ENCODE measurements at regions not wholly inside any gene's neighbourhood (a gene's known extent, or its start where the extent isn't known, plus 50 kb on each side); places are given as distances from the start of the nearest gene placed in this dataset.

DNA sequence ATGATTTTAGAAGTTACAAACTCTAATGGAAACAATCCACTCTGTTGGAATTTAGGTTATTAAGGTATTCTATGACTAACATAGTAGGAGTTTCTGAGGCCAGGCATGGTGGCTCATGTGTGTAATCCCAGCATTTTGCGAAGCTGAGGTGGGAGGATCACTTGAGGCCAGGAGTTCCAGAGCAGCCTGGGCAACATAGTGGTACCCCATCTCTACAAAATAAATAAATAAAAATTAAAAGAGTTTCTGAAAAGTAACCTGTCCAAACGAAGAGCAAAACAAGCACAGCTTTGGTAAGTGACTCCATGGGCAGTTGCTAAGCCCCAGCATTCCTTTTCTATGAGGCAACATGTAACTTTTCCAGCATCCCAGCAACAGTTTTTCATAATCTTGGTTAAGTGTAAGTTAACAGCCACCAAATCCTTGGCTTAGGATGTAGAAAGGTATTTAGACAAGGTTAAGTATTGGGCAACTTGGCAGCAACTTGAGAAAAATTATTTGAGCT lies 86.3 kb downstream of the SOX4 start:
- Mint-ChIP-seq H3K4me3 (no peak overlapping the region), H3K27me3 (no peaks in the 10 kb centered on the region), H3K9me3 (no peaks in the 10 kb centered on the region), H3K27ac (no peak overlapping the region), H3K36me3 (ENCODE audit: insufficient read depth) (no peaks in the 10 kb centered on the region), H3K4me1 (ENCODE audit: low read depth in 2 of 2) (no peaks in the 10 kb centered on the region)
- no peak for ATAC-seq (replicated peaks)
- no peak for DNase-seq

DNA sequence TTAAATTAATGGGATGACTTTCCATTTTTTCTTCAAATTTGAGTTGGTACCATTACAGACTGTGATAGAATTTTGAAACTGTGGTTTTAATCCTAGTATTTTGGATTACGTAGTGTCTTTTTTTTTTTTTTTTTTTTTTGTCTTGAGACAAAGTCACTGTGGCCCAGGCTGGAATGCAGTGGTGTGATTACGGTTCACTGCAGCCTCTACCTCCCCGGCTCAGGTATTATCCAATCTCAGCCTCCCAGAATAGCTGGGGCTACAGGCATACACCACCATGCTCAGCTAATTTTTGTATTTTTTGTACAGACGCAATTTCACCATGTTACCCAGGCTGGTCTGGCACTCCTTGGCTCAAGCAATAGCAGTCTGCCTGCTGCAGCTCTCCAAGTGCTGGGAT lies 87.1 kb downstream of the SOX4 start:
- H3K4me3 Mint-ChIP-seq, result no peak overlapping the region
- H3K27ac Mint-ChIP-seq, result no peak overlapping the region
- no peaks in the 10 kb centered on the region for H3K36me3 Mint-ChIP-seq (ENCODE audit: insufficient read depth)
- H3K27me3 Mint-ChIP-seq, result no peaks in the 10 kb centered on the region
- DNase-seq (no peak), ATAC-seq (replicated peaks) (no peak)
- no peaks in the 10 kb centered on the region for H3K4me1 Mint-ChIP-seq (ENCODE audit: low read depth in 2 of 2)
- H3K9me3 Mint-ChIP-seq, result no peaks in the 10 kb centered on the region

DNA sequence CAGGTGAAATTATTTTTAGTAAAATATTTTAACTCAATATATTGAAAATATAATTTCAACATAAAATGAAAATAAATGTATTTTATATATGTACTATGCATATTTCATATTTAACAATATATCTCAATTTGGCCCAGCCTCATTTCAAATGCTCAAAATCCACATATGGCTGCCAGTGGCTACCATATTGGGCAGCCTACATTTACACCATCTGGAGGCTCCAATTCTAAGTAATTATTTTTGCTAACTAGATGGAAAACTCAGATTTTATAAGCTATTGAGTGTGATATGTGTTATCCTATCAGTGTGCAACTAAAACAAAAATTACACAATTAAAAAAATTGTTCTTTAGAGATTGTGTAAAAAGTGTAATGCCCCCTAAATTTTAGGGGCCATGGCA lies 96.9 kb downstream of the SOX4 start:
- Mint-ChIP-seq H3K9me3 (peaks cover 0 to 3% of the 10 kb centered on the region in 2 donors), H3K27me3 (no peaks in the 10 kb centered on the region), H3K4me3 (no peak overlapping the region), H3K27ac (no peak overlapping the region), H3K4me1 (ENCODE audit: low read depth in 2 of 2) (no peaks in the 10 kb centered on the region), H3K36me3 (ENCODE audit: insufficient read depth) (no peaks in the 10 kb centered on the region)
- ATAC-seq (replicated peaks) (no peak), DNase-seq (no peak)

DNA sequence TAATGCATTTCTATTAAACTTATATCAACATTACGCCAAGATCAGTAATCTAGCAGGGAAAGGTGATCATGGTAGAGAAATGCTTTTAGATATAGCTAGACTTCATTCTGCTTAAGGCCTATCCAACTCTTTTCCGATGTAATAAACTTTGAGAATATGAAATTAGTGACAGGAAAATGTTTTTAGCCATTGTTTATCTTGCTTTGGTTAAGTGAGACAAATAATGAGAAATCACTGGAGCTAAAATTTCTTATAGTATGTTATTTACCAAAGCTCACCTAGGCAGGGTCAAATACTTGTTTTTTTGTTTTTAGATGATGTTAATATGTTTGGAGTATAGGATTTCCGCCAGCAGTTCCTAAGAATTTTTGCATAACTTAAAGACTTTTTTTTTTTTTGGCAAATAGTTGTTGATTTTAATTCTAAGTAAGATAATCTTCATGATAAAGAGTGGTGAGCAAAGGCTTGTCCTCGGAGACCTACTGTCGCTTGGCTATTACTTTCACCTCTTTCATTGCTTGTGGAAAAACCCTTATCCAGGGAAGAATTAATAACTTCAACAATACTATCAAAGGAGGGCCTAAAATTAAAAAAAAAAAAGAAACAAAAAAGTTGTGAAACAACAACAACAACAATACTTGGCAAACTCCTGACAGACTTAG lies 98.3 kb downstream of the SOX4 start:
- Mint-ChIP-seq H3K9me3 (peaks cover 0 to 3% of the 10 kb centered on the region in 2 donors), H3K4me1 (ENCODE audit: low read depth in 2 of 2) (no peaks in the 10 kb centered on the region), H3K27me3 (no peaks in the 10 kb centered on the region), H3K27ac (no peak overlapping the region), H3K4me3 (no peak overlapping the region), H3K36me3 (ENCODE audit: insufficient read depth) (no peaks in the 10 kb centered on the region)
- no peak for ATAC-seq (replicated peaks)
- DNase-seq, result no peak

DNA sequence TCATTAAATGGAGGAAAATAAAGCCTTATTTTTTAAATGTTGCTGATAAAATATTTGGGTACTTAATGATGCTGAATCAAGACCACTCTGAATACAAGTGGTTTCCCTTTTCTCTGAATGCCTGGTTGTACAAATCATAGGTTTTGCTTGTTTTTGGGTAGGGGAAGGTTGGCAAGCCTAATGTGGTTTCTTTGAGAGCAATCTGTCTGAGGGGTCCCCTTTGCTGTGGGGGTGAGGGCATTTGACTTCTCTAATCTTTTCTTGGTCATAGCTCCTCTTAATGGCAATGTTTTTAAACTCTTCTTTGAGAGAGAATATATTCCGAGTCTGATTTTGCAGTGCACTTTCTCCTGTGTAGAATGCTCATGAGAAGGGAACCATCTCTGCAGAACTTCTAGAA lies 99.2 kb downstream of the SOX4 start:
- Mint-ChIP-seq H3K9me3 (peaks cover 0 to 2% of the 10 kb centered on the region in 2 donors), H3K4me1 (ENCODE audit: low read depth in 2 of 2) (no peaks in the 10 kb centered on the region), H3K36me3 (ENCODE audit: insufficient read depth) (no peaks in the 10 kb centered on the region), H3K4me3 (no peak overlapping the region), H3K27ac (no peak overlapping the region), H3K27me3 (no peaks in the 10 kb centered on the region)
- ATAC-seq (replicated peaks) (no peak), DNase-seq (no peak)

DNA sequence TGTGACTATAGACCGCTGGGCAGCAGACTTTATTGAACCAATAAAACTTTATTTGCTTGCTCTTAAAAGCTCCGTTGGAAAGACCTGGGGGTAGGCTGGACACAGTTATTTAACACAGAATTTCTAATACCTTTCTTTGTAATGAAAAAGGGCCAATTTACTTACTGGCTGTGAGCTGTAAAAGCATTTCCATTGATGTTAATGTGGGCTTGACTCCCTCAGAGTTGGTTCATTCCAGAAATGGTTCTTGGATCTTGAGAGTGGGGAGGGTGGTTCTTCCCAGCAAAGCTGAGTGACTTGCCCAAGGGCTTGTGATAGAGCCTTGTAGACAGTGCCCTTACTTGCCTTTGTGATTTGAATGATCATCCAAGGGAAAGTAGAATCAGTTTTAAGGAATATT lies 100.6 kb downstream of the SOX4 start:
- Mint-ChIP-seq H3K4me3 (no peak overlapping the region), H3K36me3 (ENCODE audit: insufficient read depth) (no peaks in the 10 kb centered on the region), H3K9me3 (no peaks in the 10 kb centered on the region), H3K27me3 (no peaks in the 10 kb centered on the region), H3K27ac (no peak overlapping the region), H3K4me1 (ENCODE audit: low read depth in 2 of 2) (no peaks in the 10 kb centered on the region)
- ATAC-seq (replicated peaks), result no peak
- no peak for DNase-seq

DNA sequence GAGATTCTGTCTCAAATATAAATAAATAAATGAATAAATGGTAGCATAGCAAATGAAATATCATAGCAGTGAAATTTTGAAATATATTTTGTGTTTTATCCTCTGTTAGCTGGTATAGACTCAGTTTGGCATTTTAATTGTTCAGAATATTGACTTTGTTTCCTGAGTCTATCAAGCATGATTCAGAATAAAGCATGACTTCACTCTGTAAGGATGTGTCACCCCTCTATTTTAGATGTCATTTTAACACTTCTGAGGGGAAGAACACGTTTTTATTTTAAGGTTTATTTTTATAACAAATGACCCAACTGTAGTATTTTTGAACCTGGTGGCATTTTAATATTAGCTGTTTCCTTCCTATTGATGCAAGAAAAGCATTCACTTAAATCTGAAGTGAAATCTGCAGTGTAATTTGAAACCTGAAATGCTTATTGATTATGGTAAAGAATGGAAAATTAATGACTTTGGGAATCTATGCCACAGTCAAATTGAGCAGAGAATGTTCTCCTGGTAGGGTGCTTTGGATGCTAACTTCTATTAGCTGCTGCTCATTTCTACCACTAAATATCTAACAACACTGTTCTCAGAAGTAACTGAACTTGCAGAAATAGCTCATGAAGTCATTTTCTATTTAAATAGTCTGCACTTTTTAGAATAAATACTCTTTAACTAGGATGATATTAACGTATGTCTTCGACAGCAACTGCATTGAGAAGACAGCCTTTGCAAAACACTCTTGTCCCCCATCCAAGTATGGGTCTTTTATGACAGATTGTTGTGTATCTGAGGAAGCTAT lies 114.2 kb downstream of the SOX4 start:
- Mint-ChIP-seq H3K27me3 (no peaks in the 10 kb centered on the region), H3K4me1 (ENCODE audit: low read depth in 2 of 2) (no peaks in the 10 kb centered on the region), H3K27ac (no peak overlapping the region), H3K4me3 (no peak overlapping the region), H3K36me3 (ENCODE audit: insufficient read depth) (peaks cover 3% of the 10 kb centered on the region), H3K9me3 (no peaks in the 10 kb centered on the region)
- DNase-seq, result no peak
- ATAC-seq (replicated peaks), result no peak

DNA sequence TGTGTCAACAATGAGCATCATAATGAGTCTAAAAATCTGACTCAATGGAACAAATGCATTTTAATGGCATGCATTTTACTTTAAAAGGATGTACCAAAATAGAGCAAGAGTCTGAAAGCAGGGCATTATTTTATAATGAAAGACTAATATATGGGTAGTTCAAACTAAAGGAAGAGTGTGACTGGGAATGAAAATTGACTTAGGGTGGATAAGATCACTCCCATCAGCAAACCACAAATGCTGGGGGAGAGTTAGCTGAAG lies 114.7 kb downstream of the SOX4 start:
- Mint-ChIP-seq H3K27ac (no peak overlapping the region), H3K36me3 (ENCODE audit: insufficient read depth) (peaks cover 3% of the 10 kb centered on the region), H3K4me1 (ENCODE audit: low read depth in 2 of 2) (no peaks in the 10 kb centered on the region), H3K9me3 (no peaks in the 10 kb centered on the region), H3K27me3 (no peaks in the 10 kb centered on the region), H3K4me3 (no peak overlapping the region)
- ATAC-seq (replicated peaks), result no peak
- DNase-seq, result no peak

DNA sequence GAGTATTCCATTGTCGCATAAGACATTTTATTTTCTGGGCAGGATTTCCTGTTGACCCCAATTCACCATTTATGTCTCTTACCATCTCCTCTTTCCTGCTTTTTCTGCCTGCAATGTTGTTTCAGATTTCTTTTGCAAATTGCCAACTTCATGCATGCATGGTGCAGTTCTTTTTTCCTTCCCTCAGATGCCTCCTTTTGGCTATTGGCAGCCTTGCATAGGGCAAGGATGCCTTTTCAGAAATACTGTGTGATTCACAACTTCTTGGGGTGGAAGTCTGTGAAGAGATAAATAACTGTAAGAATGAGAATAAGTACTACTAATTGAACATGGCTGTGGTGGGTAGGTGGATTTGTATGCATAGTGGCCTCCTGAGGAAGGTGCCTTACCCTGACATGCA lies 116.7 kb downstream of the SOX4 start:
- H3K27ac Mint-ChIP-seq, result no peak overlapping the region

DNA sequence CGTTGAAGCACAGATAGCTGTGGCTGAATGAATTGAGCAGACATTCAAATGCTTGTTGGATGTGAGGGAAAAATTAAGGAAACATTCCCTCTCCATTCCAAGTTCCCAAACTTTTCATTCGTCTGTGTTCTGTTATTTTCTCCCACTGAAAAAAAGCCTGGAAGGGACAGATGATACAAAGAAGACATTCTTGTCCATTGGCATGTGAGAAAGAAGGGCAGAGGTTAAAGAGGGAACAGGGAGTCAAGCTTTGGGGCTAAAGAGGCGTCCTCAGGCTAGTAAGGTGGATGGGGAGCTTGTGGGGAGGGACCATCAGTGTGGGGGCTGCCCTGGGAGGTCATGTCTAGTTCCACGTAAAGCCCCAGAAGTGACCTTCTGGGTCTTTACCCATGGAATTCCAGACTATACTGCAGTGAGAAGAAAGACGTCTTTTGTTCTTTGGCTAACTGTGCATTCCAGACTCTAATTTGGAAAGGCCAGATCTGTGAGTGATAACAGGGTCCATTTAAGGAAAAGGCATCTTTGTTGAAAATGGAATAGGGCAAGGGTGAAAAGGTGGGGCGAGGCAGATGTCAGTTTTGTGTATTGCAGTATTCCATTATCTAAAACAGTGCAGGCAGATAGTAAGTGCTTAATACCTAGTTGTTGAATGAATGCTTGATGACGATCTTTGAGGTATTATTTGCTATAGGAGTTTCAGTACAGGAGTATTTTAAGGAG lies 117.5 kb downstream of the SOX4 start:
- Mint-ChIP-seq H3K4me3 (no peak overlapping the region), H3K27me3 (no peaks in the 10 kb centered on the region), H3K27ac (no peak overlapping the region), H3K4me1 (ENCODE audit: low read depth in 2 of 2) (no peaks in the 10 kb centered on the region), H3K9me3 (no peaks in the 10 kb centered on the region), H3K36me3 (ENCODE audit: insufficient read depth) (peaks cover 3% of the 10 kb centered on the region)
- ATAC-seq (replicated peaks) (no peak), DNase-seq (no peak)

More for the DNA sequence above, 116.7 kb downstream of the SOX4 start:
- Mint-ChIP-seq H3K4me1 (ENCODE audit: low read depth in 2 of 2) (no peaks in the 10 kb centered on the region), H3K9me3 (no peaks in the 10 kb centered on the region), H3K4me3 (no peak overlapping the region), H3K36me3 (ENCODE audit: insufficient read depth) (peaks cover 3% of the 10 kb centered on the region), H3K27me3 (no peaks in the 10 kb centered on the region)
- ATAC-seq (replicated peaks), result no peak
- no peak for DNase-seq

DNA sequence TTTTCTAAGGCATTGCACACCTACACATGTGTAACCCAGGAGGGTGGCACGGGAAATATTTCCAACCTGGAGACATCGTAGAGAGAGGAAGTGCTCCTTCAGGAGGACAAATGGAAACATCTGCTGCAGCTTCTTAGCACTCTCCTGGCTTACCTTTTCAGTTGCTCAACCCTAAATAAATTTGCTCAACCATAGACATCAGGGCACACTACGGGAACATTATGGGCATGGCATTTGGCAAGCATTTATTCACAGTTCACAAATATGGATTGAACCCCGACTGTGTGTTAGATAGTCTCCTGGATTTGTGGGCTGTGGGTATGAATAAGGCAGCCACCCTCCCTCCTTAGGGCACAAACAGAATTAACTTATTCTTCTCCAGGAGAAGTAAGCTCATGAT lies 118.7 kb downstream of the SOX4 start:
- no peak for DNase-seq
- no peaks in the 10 kb centered on the region for H3K27me3 Mint-ChIP-seq
- H3K9me3 Mint-ChIP-seq, result no peaks in the 10 kb centered on the region
- H3K36me3 Mint-ChIP-seq (ENCODE audit: insufficient read depth), result no peaks in the 10 kb centered on the region
- no peaks in the 10 kb centered on the region for H3K4me1 Mint-ChIP-seq (ENCODE audit: low read depth in 2 of 2)
- H3K27ac Mint-ChIP-seq, result no peak overlapping the region
- no peak for ATAC-seq (replicated peaks)
- H3K4me3 Mint-ChIP-seq, result no peak overlapping the region

DNA sequence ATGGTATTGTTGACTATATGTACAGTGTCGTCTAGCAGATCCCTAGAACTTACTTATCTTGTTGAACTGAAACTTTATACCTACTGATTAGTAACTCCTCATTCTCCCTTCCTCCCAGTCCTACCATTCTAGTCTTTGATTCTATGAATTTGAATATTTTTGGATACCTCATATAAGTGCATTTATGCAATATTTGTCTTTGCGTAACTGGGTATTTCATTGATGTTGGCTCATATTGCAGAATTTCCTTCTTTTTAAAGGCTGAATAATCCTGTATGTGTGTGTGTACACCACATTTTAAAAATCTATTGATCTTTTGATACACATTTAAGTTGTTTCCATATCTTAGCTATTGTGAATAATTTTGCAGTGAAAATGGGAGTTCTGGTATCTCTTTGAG lies 119.9 kb downstream of the SOX4 start:
- DNase-seq (no peak), ATAC-seq (replicated peaks) (no peak)
- Mint-ChIP-seq H3K4me3 (no peak overlapping the region), H3K9me3 (no peaks in the 10 kb centered on the region), H3K27ac (no peak overlapping the region), H3K4me1 (ENCODE audit: low read depth in 2 of 2) (no peaks in the 10 kb centered on the region), H3K36me3 (ENCODE audit: insufficient read depth) (no peaks in the 10 kb centered on the region), H3K27me3 (no peaks in the 10 kb centered on the region)

DNA sequence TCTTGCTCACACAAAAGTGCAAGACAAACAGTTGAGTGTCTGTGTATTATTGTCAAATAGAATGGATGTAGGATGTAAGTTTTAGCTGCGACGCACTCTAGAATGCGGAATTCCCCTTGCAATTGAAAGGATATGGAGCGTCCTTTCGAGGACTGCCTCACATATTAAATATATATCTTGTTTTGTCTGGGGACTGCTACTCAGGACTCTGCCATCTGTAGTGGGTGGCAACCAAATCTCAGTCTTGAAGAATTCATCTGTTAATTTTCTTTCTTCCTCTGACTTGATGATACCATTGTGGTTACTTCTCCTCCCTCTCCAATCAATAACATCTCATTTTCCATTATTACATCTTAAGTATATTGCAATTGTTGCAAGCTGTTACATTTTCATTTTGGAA lies 121.6 kb downstream of the SOX4 start:
- Mint-ChIP-seq H3K36me3 (ENCODE audit: insufficient read depth) (no peaks in the 10 kb centered on the region), H3K9me3 (peaks cover 0 to 7% of the 10 kb centered on the region in 2 donors), H3K27ac (no peak overlapping the region), H3K4me1 (ENCODE audit: low read depth in 2 of 2) (no peaks in the 10 kb centered on the region), H3K4me3 (no peak overlapping the region), H3K27me3 (no peaks in the 10 kb centered on the region)
- no peak for ATAC-seq (replicated peaks)
- no peak for DNase-seq

DNA sequence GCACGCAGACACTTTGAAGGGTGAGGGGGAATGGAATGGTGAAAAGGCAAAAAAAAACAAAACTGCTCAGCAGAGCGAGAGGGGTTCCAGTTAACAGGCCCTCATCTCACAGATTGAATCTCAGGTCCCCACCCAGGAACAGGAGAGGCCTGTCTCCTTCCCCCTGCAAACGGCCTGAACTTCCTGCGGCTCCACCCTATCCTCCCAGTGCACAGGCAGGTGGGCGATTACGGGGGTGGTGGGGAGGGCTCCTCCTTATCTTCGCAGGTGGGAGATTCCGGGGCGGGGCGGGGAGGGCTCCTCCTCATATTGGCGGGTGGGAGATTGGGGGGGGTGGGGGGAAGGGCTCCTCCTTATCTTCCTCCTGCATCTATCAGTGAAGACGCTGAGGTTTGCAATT lies 129.0 kb downstream of the SOX4 start:
- ATAC-seq (replicated peaks) (no peak), DNase-seq (no peak)
- H3K4me3 Mint-ChIP-seq, result no peak overlapping the region
- H3K27ac Mint-ChIP-seq, result no peak overlapping the region
- H3K9me3 Mint-ChIP-seq, result peaks cover 0 to 7% of the 10 kb centered on the region in 2 donors
- no peaks in the 10 kb centered on the region for H3K36me3 Mint-ChIP-seq (ENCODE audit: insufficient read depth)
- no peaks in the 10 kb centered on the region for H3K27me3 Mint-ChIP-seq
- no peaks in the 10 kb centered on the region for H3K4me1 Mint-ChIP-seq (ENCODE audit: low read depth in 2 of 2)
